ENCODE measurements at regions not wholly inside any gene's neighbourhood (a gene's known extent, or its start where the extent isn't known, plus 50 kb on each side); places are given as distances from the start of the nearest gene placed in this dataset.
A peak's percentile ranks its signal among the peaks of the same experiment; 100 is the strongest.

GRCh38 chr7:86970986-86971385 is 88.5 kb downstream of the ELAPOR2 start:
- no peaks in the 10 kb centered on the region for H3K27me3 ChIP-seq (ENCODE audit: insufficient read depth, low read length)
- H3K18ac ChIP-seq (ENCODE audit: insufficient read length, low read depth, low read length), result no peak overlapping the region
- no peaks in the 10 kb centered on the region for H3K79me1 ChIP-seq (ENCODE audit: insufficient read depth, low read depth, low read length, poor library complexity, severe bottlenecking)
- H4K8ac ChIP-seq (replicated peaks; ENCODE audit: insufficient read length, low read depth, low read length), result no peak overlapping the region
- no peak overlapping the region for H2BK15ac ChIP-seq (ENCODE audit: low read depth, low read length)
- H3K9me3 ChIP-seq (ENCODE audit: control insufficient read depth, low read depth, low read length), result no peaks in the 10 kb centered on the region
- H3K27ac ChIP-seq (ENCODE audit: insufficient read length, low read depth, low read length), result no peak overlapping the region
- Mint-ChIP-seq H3K27ac (peak overlapping the region in 1 of 3 experiments; percentile 38; a peak in 2 of 7 replicates), H3K4me1 (peaks cover 51 to 55% of the 10 kb centered on the region in 2 experiments), H3K36me3 (ENCODE audit: insufficient read depth in 1 of 3, low read depth in 3 of 3) (peaks cover 5 to 10% (median 7%) of the 10 kb centered on the region in 3 experiments), H3K27me3 (ENCODE audit: low read depth) (no peaks in the 10 kb centered on the region), H3K9me3 (peaks cover 0 to 2% of the 10 kb centered on the region in 2 experiments; a peak in 1 of 5 replicates), H3K4me3 (no peak overlapping the region)
- no peak overlapping the region for H4K91ac ChIP-seq (ENCODE audit: insufficient read length, low read depth, low read length)
- no peak overlapping the region for H2BK120ac ChIP-seq (ENCODE audit: low read depth, low read length, poor library complexity, severe bottlenecking)
- no peak overlapping the region for H2AFZ ChIP-seq (ENCODE audit: low read length)
- H3T11ph ChIP-seq (ENCODE audit: low read length), result no peak overlapping the region
- peaks cover 2% of the 10 kb centered on the region; the same call in 1 of the 2 replicates for H3K79me2 ChIP-seq (ENCODE audit: insufficient read depth, low read length)
- no peaks in the 10 kb centered on the region for H4K20me1 ChIP-seq (ENCODE audit: control insufficient read depth, insufficient read depth, insufficient read length)
- no peak overlapping the region for H3K4me2 ChIP-seq (ENCODE audit: insufficient read depth, insufficient read length, low read length)
- no peak for DNase-seq
- TF ChIP-seq, protein P1, sequence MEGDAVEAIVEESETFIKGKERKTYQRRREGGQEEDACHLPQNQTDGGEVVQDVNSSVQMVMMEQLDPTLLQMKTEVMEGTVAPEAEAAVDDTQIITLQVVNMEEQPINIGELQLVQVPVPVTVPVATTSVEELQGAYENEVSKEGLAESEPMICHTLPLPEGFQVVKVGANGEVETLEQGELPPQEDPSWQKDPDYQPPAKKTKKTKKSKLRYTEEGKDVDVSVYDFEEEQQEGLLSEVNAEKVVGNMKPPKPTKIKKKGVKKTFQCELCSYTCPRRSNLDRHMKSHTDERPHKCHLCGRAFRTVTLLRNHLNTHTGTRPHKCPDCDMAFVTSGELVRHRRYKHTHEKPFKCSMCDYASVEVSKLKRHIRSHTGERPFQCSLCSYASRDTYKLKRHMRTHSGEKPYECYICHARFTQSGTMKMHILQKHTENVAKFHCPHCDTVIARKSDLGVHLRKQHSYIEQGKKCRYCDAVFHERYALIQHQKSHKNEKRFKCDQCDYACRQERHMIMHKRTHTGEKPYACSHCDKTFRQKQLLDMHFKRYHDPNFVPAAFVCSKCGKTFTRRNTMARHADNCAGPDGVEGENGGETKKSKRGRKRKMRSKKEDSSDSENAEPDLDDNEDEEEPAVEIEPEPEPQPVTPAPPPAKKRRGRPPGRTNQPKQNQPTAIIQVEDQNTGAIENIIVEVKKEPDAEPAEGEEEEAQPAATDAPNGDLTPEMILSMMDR (conservative IDR thresholded peaks at IDR 0.05), result no peak
- no peak overlapping the region for H2BK20ac ChIP-seq (ENCODE audit: low read depth, low read length, poor library complexity, severe bottlenecking)
- no peak overlapping the region for H3K23ac ChIP-seq (ENCODE audit: insufficient read length, low read depth, low read length)
- no peak overlapping the region for H3K9ac ChIP-seq (ENCODE audit: extremely low read depth, insufficient read length, low read length)
- H3K4me1 ChIP-seq (ENCODE audit: insufficient read depth, low read length), result peaks cover 10% of the 10 kb centered on the region
- no peak overlapping the region for H3K4ac ChIP-seq (ENCODE audit: low read depth, low read length)
- no peak overlapping the region for H4K5ac ChIP-seq (ENCODE audit: insufficient read length, low read depth, low read length)
- H3K56ac ChIP-seq (ENCODE audit: insufficient read length, low read depth, low read length), result no peak overlapping the region
- no peak overlapping the region for H2BK12ac ChIP-seq (ENCODE audit: insufficient read length, low read depth, low read length)
- H3K14ac ChIP-seq (ENCODE audit: insufficient read depth, low read length), result no peak overlapping the region
- H3K23me2 ChIP-seq (ENCODE audit: insufficient read length, low read depth, low read length, poor library complexity, severe bottlenecking), result no peaks in the 10 kb centered on the region
- no peak overlapping the region for H2AK5ac ChIP-seq (ENCODE audit: insufficient read length, low read length)
- no CpG with 5 or more reads among the region's 2 CpGs for WGBS (ENCODE audit: extremely low coverage, insufficient read length, low lambda C conversion rate)
- no peak overlapping the region for H2BK5ac ChIP-seq (ENCODE audit: insufficient read length, low read length)

Measured in H9 (cell line).